HG03060 (cell line): ENCODE measurements at regions not wholly inside any gene's neighbourhood (a gene's known extent, or its start where the extent isn't known, plus 50 kb on each side); places are given as distances from the start of the nearest gene placed in this dataset.

ENCODE experiments used
- ATAC-seq: cut with Tn5 transposase; IDR thresholded peaks from one replicate; pipeline ENCODE4 v1.9.1; 2021; ENCODE audit warnings: low read depth, moderate number of reproducible peaks; ENCODE audit not compliant: unreplicated experiment

DNA sequence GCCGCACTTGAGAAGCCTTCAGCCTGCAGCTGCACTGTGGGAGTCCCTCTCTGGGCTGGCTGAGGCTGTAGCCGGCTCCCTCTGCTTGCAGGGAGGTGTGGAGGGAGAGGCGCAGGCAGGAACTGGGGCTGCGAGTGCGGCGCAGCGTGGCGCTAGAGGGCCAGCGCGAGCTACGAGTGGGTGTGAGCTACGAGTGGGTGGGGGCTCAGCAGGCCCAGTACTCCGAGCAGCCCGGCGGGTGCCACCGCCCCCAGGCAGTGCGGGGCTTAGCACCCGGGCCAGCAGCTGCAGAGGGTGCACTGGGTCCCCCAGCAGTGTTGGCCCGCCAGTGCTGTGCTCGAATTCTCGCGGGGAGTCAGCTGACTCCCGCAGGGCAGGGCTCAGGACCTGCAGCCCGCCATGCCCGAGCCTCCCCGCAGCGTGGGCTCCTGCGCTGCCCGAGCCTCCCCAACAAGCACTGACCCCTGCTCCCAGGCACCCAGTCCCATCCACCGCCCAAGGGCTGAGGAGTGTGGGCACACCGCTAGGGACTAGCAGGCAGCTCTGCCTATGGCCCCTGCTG is 1620.1 kb downstream of the BRINP3 start:
- ATAC-seq, result no peak

DNA sequence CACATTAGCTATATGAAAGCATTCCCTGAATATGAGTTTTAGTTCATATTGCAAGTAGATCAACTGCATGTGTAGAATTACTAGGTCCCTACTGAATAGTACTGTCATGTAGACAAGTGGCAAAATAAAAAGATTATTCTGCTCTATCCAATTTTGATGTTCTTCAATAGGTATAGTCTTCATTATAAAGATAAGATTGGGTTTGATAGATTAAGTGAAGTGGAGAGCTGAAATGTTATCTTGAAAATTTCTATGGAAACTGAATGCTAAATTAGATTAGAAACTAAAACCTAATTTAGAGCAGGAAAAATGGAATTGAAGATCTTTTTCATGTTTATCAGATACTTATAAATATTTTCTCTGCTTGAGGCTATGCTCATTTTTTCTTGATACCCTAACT is 1610.0 kb downstream of the BRINP3 start:
- ATAC-seq, result no peak

GRCh38 chr1:188871164-188871563 is 1606.5 kb downstream of the BRINP3 start:
- ATAC-seq, result no peak

DNA sequence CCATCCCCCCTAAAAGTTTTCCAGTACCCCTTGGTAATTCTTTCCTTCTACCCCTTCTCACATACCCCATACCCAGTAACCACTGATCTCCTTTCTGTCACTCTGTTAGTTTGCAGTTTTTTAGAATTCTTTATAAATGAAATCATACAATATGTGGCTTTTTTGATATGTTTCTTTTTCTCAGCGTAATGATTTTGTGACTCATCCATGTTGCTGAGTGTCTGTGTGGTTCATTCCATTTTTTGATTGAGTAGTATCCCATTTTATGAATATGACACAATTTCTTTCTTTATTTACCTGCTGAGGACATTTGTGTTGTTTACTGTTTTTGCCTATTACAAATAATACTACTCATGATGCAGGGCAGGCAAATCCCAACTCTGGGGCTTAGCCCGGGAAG is 1605.3 kb downstream of the BRINP3 start:
- ATAC-seq, result no peak

DNA sequence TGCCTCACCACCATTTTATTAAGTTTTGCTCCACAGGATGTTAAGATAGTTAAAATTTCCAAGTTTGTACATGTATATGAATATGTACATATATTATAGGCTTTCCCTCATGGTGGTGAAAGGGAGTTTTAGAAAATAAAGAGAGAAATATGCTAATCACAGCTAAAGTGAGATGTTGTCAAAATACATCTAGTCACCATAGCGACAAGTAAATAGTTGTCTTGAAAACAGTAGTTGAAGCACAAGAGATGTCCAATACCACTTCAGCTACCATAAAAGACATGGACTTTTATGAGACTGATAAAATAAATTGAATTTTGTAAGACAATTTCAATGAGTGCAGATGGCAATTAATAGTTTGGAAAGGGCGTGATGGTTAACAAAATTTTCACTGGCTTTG is 1600.0 kb downstream of the BRINP3 start:
- no peak for ATAC-seq

DNA sequence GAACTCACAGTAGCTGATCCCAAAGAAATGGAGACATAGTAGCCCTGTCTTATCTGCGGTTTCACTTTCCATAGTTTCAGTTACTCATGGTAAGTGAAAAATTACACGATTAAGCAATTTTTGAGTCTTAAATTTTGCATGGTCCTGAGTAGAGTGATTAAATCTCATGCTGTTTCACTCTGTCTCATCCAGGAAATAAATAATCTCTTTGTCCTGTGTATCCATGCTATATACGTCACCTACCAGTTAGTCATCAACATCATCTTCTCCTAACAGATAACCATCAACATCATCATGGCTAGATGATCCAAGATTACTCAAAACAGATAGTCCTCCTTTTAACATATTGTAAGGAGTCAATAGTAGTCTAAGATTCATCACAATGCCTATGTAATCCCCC is 1589.3 kb downstream of the BRINP3 start:
- no peak for ATAC-seq

GRCh38 chr1:188889166-188889565 is 1588.5 kb downstream of the BRINP3 start:
- ATAC-seq, result no peak

- ATAC-seq, result no peak
These were observed 1585.7 kb downstream of the BRINP3 start for GRCh38 chr1:188891958-188892357.

GRCh38 chr1:188895611-188896010 is 1582.1 kb downstream of the BRINP3 start:
- no peak for ATAC-seq

DNA sequence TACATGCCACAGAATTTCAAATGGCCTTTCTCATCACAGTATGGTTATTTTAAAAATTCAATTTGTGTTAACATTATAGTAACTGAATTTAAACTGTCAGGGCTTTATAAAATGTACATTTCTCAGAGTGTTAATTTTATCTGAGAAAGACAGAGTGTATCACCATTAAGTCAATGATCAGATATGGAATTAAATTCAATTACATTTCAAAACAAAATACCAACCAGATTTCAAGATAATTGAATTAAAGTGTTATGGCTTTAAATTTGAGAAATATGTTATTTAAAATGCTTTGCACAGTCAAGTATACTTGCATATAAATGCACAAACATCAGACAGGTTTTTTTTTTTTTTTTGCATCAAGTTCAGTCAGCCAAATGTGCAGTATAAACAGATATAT is 1574.4 kb downstream of the BRINP3 start:
- ATAC-seq, result no peak

DNA sequence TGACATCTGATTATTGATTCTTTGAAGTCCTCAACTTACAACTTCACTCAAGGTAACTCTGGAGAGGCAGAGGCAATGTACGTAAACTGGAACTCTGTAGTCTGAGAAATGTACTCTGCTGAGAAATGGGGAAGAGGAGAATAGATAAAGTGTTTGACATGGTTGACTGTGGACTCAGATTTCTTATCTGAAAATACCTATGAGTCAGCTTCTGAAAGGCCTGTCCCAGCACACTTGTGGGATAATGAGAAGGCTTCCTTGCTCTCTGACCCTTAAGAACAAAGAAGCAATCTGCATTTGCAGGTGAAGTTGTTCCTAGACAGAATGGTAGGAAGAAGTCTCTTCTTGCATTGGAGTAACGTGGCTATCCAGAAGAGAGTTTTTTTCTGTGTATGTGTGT is 1573.5 kb downstream of the BRINP3 start:
- ATAC-seq, result no peak

DNA sequence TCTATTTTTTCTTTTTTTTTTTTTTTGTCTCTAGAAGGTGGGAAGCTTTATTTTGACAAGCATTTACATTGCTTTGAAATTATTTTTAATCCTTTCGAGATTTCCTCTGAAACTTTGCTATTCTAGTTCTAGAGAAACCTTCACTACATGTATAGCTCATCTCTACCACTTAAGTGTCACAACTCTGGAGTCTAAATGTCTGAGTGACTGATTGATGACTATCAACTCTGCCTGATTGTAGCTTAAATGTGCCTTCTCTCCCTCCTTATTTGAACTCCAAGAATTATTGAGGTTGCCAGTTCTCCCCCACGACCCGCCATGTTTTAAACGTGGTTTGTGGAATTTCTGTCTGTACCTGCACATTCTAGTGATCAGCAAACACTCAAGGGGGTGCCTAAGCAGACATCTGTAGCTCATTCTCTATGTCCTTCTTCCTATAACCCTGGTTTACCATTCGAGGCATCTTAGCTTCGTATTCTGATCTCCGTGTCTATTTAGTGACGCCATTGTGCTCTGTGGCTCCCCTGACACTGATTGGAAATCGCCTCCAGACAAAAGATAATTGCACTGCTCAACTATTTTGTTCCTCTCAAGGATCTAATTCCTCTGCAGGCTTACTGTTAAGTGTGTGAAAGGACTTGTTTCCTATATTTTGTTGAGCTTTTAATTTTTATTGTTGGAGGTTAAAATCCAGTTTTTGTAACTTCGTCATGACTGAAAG is 1570.6 kb downstream of the BRINP3 start:
- no peak for ATAC-seq

GRCh38 chr1:188930382-188930781 is 1547.3 kb downstream of the BRINP3 start:
- no peak for ATAC-seq

DNA sequence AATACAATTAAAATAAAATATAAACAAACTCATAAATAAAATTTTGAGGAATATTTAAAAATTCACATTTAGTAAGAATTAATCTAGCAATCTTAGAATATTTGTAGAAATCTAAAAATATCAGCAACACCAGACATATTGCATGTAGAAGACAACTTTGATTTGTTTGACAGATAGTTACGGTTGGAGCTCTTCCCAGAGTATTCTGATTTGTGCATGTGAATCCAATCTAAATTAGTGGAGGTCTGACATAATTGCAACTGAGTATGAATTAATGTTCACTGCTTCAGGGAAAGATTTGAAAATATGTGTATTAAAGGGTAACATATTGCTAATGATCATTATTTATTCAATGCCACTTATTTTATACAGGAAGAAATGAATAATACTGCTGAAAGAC is 1546.2 kb downstream of the BRINP3 start:
- no peak for ATAC-seq

DNA sequence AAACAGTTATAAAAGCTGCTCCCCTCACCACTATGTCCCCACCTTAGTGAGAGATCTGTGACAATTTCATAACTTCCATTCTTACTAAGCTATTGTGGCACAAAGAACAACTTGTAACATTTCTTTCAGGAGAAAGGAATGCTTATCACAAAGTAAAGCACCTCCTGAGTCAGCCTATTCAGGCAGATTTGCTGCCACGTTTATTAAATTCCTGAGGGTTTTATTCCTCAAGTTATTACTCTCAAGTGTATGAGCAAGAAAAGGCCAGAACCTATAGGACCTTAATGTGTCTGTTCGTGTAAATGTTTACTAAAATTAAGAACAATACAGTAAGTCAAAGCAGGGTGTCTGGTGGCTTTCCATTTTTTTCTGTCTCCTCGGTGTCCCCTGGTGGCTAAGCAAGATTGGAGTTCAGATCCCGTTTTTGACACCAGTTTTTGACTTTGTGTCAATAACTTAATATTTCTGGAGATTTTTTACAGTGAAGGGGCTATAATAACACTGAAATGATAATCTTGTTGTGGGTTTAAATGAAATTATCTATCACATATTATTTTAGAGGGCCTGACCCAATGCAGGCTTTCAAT is 1539.6 kb downstream of the BRINP3 start:
- no peak for ATAC-seq

DNA sequence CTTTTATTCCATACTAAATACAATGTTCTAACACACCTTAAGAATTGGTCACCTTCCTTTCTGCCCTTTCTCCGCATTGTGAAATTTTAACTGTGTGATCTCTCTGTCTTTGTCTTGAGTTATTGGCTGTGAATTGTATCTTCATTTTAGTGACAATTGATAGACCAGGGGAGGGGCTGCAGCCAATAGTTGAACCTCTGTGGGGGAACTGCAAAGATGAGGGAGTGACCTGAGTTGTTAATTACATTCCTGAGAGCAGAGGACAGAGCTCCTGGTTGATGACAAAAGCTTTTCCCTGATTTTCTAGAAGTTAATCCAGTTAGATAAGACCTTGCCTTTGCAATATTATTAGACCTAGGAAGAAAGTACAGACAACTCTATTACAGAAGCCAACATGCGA is 1535.7 kb downstream of the BRINP3 start:
- ATAC-seq, result no peak

GRCh38 chr1:188949701-188950100 is 1528.0 kb downstream of the BRINP3 start:
- no peak for ATAC-seq

GRCh38 chr1:188958461-188959115 is 1519.1 kb downstream of the BRINP3 start:
- no peak for ATAC-seq

GRCh38 chr1:188986745-188987417 is 1490.8 kb downstream of the BRINP3 start:
- no peak for ATAC-seq

DNA sequence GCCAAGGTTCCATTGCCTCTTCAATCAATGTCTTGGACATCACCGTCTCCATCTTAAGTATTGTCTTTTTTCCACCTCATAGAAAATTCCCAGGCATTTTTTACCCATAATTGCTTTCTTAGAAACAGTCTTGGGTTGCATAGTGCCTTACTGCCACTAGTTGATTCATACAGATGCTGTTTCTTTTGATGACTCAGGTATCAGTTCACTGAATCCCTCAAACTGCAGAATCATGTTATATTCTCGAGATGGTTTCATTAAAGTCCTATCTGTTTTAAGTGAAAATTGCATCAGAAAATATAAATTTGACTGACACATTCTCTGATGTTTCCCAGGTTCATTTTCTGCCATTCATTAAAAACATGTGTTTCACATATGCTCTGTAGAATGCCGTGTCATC is 1489.1 kb downstream of the BRINP3 start:
- no peak for ATAC-seq
